DMS53 treated with DMSO at 0.1 percent for 48 hours (cell line): ENCODE measurements at regions not wholly inside any gene's neighbourhood (a gene's known extent, or its start where the extent isn't known, plus 50 kb on each side); places are given as distances from the start of the nearest gene placed in this dataset.

Experiments
- DNase-seq: peaks from one replicate; lab custom pipeline; 2025; ENCODE audit not compliant: unreplicated experiment; lab: John Stamatoyannopoulos, UW

GRCh38 chr2:200136655-200137054, 169.8 kb upstream of the SPATS2L start:
- no peak for DNase-seq

GRCh38 chr2:200137271-200137670, 169.2 kb upstream of the SPATS2L start:
- no peak for DNase-seq

GRCh38 chr2:200137691-200138090, 168.8 kb upstream of the SPATS2L start:
- no peak for DNase-seq

DNA sequence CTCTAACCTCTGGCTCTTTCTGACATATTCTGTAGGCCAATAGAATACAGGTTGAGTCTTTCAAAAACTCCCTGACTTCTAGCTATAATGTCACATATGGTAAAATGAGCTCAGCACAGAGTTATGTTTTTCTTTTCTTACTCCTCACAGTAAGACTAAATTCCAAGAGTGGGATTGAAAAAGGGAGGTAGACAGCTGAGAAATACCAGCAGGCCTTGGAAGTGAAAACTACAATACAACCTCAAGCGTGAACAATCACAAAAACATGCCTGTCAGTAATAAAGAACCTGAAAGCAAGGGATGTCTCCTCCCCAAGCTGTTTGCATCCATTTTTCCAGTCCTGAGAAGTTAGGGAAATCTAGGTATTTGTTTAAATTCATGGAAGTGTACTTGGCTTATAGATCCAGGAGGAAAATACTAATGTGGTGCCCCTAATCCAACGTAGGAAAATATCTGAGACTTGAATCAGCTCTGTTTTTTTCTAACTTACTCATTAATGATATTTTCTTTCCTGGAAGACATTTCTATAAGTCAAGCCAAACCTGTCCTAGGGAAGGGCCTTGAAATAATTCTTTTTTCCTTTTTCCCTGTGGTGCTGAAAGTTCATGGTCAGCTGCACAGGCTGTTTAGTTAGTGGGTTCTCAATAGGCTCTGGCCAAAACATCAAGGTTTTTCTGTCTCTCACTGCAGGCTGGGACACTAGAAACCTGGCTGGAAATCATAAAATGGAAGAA, 167.9 kb upstream of the SPATS2L start:
- DNase-seq = no peak

DNA sequence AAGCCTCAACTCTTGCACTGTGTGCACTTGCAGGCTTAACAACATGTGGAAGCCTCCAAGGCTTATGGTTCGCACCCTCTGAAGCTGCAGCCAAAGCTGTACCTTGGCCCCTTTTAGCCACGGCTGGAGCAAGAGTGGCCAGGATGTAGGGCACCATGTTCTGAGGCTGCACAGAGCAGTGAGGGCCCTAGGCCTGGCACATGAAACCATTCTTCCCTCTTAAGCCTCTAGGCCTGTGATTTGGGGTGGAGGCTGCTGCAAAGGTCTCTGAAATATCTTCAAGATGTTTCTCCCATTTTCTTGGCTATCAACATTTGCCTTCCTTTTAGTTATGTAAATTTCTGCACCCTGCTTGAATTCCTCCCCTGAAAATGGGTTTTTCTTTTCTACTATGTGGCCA, 161.9 kb upstream of the SPATS2L start:
- no peak for DNase-seq

DNA sequence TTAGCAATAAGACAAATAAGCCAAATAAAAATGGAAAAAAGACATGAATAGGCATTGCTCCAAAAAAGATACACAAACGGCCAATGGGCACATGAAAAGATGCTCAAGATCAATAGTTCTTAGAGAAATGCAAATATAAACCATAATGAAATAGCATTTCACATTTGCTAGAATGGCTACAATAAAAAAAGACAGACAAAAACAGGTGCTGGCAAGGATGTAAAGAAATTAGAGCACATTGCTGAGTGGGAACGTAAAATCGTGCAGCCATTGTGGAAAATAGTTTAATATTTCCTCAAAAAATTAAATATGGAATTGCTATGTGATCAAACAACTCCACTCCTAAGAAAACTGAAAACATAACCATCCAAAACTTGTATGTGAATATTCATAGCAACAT, 160.0 kb upstream of the SPATS2L start:
- DNase-seq = no peak

- DNase-seq = no peak
Measured at GRCh38 chr2:200147371-200147770, 159.1 kb upstream of the SPATS2L start.

DNA sequence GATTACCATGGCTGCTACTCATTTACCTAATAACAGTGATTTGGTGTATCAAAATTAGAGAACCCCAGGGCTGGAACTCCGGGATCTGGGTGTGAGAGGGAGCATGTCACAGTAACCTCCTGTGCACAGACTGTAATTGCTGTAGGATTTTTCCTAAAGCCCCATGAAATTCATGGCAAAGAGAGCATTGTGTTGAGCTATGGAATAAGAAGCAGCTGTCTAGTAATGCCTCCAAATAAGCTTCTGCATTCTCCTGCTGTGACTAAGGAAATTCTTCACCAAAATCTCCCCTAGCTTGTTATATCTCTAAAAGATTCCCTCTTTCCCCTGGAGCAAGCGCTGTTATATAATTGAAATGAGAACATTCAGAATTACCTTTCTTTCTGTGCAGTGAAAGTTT, 158.1 kb upstream of the SPATS2L start:
- no peak for DNase-seq

DNA sequence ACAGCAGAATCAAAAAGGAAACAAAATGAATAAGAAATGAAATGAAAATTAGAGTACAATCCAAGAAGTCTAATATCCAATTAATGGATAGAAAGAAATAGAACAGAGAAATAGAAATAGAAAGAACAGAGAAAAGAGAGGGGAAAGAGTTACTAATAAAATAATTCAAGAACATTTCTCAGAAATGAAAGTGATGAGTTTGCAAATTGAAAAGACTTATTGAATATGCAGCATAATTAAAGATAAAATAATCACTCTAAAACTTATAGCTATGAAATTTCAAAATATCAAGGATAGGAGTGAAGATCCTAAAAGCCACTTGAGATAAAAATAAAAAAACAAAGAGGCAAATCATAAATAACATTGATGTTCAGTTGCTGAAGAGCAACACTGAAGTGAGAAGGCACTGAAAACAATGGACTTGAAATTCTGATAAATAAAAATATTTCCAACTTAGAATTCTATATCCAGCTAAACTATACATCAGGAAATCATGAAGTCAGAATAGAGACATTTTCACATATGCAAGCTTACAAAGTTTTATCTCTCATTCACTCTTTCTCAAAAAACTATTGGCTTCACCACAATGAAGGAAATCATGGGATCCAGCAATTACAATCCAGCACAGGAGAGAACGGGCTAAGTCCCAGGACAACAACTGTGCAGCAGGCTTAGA, 155.9 kb upstream of the SPATS2L start:
- no peak for DNase-seq

GRCh38 chr2:200155652-200156051, 150.8 kb upstream of the SPATS2L start:
- no peak for DNase-seq

DNA sequence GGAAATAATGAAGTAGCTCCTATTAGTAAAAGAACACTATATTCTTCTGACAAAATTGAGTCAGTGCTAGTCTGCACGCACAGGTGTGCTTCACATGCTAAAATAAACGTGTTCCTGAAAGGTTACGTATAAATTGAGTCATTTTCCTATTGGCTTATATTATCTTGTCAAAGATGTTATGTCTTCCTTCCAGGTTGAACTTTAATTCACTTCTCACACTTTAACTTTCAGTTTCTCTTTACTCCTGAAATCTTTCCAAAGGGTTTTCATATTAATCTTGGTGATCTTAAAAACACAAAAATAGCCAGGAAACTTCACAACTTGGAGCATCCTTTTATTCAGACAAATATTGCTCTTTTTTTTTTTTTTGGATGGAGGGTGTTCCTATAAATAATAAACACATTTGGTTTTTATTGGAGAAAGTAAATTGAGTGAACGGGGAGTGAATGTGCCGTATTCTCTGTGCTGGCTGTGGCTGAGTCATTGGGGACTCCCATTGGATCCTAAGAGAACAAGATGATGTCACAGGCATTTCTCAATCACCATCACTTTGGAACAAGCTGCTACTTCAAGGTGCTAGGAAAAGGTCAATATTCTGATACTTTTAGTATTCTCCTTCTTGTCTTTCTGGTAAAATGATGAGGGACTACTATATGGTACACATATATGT, 150.2 kb upstream of the SPATS2L start:
- DNase-seq = no peak

- no peak for DNase-seq
Measured at GRCh38 chr2:200158647-200159356, 147.7 kb upstream of the SPATS2L start.

GRCh38 chr2:200159357-200159707, 147.2 kb upstream of the SPATS2L start:
- no peak for DNase-seq

- DNase-seq = no peak
Measured at GRCh38 chr2:200159829-200160781, 146.4 kb upstream of the SPATS2L start.

- no peak for DNase-seq
Measured at GRCh38 chr2:200161458-200161857, 145.0 kb upstream of the SPATS2L start.

- no peak for DNase-seq
Measured at GRCh38 chr2:200165687-200166086, 140.8 kb upstream of the SPATS2L start.

DNA sequence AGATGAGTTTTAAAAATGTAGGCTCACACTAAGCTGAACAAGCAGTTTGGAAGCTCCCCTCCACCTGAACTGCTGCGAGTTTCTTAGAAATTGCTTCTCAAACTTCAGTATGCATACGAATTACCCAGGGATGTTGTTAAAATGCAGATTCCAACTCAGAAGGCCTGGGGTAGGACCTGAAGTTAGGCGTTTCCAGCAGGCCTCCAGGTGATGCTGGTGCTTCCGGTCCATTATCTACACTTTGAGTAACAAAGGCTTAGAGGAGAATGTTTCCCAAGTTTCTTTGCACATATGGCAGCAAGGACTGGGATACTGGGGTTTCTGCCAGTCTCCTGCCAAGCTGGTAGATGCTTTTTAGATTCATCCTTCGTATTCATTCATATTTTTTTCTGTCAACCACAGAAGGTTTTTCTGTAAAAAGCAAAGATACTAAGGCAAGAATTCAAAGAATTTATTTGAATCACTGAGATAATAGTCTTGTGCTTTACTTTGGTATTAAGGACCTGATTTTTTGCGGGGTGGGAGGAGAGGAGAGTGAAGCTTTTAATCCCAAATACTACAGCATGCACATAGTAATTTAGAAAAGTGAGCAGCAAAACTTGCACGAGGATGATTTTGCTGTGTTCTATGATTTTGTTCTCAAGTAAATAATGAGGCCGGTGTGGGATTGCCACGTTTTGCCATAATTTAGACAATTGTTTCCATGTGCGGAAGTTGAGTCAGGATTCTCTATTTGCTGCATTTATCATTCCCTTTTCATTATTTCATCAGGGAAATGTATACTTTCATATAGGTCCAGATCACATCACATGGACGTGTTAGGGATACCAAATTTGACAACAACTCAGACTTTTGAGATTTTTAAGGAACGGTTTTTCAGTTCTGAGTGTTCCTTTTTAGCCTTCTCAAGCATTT, 137.6 kb upstream of the SPATS2L start:
- DNase-seq = no peak

GRCh38 chr2:200170221-200170620, 136.3 kb upstream of the SPATS2L start:
- no peak for DNase-seq

GRCh38 chr2:200171731-200172482, 134.6 kb upstream of the SPATS2L start:
- DNase-seq = peak; percentile 2
